NCI-H1048 (cell line): ENCODE measurements at regions not wholly inside any gene's neighbourhood (a gene's known extent, or its start where the extent isn't known, plus 50 kb on each side); places are given as distances from the start of the nearest gene placed in this dataset.

Source experiments
- DNase-seq: peaks from one replicate; lab custom pipeline; 2025; lab: John Stamatoyannopoulos, UW

DNA sequence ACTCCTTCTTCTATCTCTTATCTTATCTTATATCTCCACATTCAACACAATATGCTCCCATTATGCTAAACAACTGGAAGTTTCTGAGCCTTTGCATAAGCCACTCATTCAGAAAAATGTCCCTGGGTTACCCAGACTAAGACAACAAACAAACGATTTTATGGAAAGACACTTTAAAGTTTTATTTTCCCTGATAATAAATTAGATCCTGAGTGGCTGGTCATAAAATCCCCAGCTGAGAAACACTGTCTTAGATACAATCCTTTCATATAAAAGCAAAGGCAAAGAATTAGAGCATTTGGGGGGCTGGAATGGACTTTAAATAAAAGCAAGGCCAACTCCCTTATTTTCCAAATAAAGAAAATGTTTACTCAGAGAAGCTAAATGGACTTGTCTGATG lies 322.3 kb downstream of the GBE1 start:
- no peak for DNase-seq

DNA sequence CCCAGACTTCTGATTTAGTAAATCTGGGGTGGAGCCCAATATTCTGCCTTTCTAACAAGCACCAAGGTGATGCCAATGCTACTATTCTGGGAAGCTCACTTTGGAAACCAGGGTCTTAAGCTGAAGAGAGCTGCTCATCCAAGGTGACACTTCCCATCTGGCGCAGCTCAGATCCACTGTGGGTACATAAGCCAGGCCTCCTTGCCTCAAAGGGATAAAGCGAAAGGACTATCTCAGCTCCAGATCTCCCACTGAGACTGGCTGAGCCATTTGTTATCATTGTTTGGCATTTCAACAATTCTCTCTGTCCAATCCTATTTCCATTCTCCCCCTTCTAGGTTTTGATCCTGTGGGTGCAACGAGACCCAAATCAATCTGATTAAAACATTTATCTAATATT lies 323.8 kb downstream of the GBE1 start:
- DNase-seq = no peak

DNA sequence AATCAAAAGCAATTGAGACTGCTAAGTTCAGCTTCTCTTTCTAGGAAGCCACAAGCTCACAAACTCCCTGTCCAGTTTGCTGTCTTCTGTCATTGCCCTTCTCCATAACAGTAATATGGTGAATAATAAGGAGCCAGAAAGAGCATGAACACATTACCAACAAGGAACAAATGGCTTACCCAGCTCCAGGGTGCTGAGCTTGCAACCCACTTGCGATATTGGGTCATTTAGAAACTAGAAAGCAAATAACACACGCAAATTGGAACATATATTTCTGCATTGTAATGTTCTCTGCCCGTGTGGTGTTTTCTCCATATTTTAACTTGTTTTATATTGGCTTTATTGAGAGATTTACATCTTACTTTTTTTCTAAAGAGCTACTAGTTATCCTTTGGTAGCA lies 325.3 kb downstream of the GBE1 start:
- DNase-seq = no peak

- no peak for DNase-seq
Measured at GRCh38 chr3:81435050-81435449, 326.4 kb downstream of the GBE1 start.

GRCh38 chr3:81434161-81434560 lies 327.3 kb downstream of the GBE1 start:
- DNase-seq = no peak

DNA sequence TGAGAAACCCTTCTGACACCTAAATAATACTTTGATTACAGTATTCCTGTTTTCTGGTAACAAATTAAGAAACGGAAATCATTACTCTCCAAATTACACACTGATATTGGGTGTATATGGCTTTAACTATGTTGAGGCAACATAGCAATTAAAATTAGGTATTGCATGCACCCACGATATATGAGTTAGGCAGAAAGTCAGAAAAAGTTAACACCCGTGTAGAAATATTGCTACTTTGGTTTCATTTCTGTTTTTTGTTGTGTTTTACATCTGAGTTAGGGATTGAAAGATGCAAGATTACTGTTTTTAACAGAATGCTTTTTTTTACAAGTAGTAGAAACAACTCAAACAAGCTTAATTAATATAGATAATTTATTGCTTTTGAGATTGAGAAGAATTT lies 327.8 kb downstream of the GBE1 start:
- DNase-seq = no peak

GRCh38 chr3:81432456-81432855 lies 329.0 kb downstream of the GBE1 start:
- no peak for DNase-seq

GRCh38 chr3:81426826-81427577 lies 334.4 kb downstream of the GBE1 start:
- DNase-seq = no peak

DNA sequence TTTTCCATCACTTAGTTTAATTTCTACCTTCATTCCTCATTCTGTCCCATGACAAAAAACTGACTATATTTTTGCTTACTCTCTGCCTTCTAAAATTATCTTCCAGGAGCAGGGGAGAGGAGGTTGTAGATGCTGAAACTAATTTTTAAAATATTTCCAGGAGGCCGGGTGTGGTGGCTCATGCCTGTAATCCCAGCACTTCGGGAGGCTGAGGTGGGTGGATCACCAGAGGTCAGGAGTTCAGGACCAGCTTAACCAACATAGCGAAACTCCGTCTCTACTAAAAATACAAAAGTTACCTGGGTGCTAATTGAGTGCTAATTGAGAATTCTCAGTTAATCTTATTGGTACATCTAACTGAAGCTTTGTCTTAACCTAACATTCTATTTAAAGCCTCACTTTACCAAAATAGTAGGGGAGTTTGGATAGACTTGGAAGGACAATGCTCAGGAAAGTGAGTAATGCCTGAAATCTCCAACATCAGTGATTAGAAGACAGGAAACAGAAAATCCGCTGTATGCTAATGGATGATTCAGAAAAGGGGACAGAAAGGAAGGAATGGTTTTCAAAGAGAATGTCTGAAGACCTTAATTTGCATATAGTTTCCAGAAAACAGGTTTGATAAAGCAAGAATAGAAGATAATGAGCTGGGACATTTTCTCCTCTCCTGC lies 336.1 kb downstream of the GBE1 start:
- DNase-seq = no peak

DNA sequence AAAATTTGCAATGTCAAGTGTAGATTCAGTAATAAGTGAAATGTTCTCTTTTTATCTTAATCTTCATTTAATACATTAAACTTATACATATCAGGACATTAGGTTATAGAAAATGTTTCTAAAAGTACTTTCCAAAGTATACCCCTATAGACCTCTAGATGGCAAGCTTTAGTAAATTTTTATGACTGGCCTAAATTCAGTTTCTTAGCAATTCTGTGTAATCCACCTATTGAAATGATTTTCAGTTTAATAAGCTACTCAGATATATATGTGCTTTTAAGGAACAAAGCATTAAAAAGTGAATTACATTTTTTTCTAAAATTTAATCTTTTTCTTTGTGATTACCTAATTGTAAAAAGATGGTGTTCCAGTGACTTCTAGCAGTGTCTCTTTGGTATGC lies 342.2 kb downstream of the GBE1 start:
- no peak for DNase-seq

DNA sequence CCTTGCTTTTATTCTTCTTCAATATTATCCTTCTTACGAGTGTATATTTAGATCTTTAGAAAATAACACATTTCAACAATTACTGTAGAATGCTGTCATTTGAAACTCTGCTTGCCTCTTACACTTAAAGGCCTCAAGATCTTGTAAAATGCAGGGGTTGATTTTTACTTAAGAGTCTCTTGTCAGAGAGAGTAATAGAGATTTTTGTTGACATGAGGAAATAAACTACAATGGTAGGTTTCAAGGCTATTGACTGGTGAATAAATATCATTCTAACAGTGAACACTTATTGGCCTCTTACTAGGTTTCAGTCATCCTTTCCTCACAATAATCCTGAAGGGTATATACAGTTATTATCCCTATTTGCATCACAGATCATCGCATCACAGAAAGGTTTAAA lies 344.6 kb downstream of the GBE1 start:
- no peak for DNase-seq

- DNase-seq = no peak
Measured at GRCh38 chr3:81406318-81406717, 355.1 kb downstream of the GBE1 start.

DNA sequence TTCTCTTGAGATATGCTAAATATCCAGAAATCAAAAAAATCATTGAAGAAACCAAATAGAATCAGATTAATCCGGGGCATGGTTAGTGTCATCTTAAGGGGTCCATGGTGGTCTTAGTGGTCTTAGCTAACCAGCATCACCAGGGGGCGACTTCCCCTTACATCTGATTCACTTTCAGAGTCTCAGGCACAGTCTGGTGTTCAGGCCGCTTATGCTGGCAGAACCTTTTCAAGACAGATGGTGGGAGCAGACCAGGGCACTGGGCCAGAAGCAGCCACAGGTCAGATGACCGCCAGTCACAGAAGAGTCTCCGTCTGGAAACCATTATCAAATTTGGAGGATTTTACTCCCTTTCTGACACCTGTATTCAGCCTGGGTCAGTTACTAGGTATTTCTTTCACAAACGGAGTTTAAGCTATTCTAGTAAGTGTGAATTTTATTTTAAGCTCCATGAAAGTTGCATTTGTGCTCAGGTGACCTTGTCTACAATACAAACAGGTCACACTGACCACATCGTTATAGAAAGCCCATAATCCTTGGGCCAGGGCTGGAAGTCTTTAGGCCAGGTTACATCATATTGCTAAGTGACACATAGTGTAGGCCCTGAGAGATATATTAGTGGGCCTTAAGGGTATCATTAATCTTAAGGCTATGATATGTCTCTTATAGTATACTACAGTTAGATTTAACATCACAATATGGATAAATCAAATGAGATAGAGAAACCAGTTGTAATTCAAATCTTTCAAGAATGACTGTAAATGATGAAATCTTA lies 365.5 kb downstream of the GBE1 start:
- no peak for DNase-seq

GRCh38 chr3:81394651-81395524 lies 366.6 kb downstream of the GBE1 start:
- DNase-seq = no peak

- peak; percentile 81 for DNase-seq
Measured at GRCh38 chr3:81393251-81393650, 368.2 kb downstream of the GBE1 start.

DNA sequence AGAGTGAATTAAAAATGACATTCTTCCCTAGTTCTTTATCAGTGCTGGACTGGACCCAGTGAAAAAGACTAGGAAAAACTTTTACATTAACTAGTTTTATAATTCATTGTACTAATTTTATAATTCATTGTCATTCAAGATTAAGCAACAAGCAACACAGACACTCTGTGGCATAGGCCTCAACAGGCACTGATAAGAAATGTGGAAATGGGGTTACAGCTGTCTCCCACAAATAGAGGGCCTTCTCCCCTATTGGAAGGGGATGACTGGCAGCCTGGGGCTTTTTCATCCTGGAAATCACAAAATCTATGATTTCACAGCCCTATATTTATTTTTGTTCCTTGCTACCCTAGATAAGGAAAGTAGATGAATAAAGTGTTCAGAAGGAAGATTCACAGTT lies 370.6 kb downstream of the GBE1 start:
- no peak for DNase-seq

- no peak for DNase-seq
Measured at GRCh38 chr3:81388191-81388590, 373.3 kb downstream of the GBE1 start.

GRCh38 chr3:81382470-81382869 lies 379.0 kb downstream of the GBE1 start:
- DNase-seq = no peak

DNA sequence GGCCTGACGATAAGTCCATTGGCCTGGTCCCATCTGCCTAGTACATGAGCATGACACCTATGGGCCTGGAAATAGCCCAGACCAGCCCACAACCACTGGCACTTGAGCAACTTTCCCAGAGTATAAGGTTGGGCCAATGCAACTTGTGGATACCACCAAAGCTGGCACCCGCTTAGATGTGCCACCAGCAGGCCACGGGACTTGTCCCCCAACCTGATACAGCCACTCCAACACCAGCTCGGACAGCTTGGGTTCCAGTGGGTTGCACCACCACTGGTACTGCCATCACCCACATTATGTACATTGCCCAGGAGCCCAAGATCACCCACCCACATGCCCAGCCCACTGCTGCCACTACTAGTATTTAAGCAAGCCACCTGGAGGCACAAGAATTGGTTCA lies 381.2 kb downstream of the GBE1 start:
- no peak for DNase-seq

DNA sequence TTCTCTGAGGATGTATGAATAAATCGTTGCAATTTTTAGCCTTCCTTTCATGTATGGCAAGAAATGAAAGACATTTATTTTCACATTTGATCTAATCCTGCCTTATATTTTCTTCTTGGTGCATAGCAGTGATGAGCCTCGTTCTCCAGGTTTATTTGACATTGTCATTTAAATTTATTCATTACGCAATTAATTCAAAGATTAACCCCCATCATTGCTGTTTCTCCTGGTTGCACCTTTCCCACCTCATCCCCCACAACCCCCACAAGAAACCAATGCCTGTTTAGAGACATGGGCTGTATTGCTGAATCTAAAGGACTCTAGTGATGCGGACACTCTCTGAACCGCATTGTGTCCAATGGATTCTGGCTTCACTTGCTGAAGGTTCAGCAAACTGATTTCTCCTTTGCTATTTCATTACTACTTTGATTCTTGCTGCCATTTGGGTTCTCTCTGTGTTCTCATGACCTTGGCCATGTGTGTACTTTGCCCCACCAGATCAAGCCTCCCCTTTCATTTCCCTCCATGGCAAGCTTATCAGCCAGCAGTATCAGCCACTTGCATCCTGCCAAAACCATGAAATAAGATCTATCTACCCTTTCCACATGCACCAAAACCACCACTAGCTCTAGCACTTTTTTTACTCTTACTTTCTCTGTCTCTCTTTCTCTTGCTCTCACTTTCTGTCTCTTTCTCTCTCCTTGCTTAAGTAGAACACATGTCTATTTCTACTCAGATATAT lies 382.7 kb downstream of the GBE1 start:
- no peak for DNase-seq

DNA sequence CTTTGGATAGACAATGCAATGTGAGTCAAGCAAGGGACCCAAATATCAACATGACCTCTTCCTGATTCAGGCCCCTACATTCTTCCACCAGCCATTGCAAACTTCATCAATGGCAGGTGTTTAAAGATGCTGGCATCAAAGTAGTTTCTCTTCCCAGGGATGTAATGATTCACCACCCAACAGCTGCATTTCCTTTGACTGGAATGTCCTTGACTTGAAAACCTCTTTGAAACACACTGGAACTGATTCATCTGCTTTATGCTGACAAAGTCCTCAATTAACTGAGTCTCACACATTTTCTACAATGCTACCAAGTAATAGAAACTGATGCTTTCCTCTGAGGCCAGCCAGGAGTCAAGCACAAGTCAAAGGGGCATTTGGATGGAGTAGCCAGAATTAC lies 385.5 kb downstream of the GBE1 start:
- DNase-seq = no peak
